A549 (cell line): ENCODE measurements at regions not wholly inside any gene's neighbourhood (a gene's known extent, or its start where the extent isn't known, plus 50 kb on each side); places are given as distances from the start of the nearest gene placed in this dataset.

Source experiments
- CHD2 ChIP-seq: fragments of 150-350 bp; IDR thresholded peaks from 2 replicates; pipeline ENCODE4 v1.6.1; 2014; ENCODE audit warnings: low read length; ENCODE audit not compliant: partially characterized antibody
- CTCF ChIP-seq: fragments of >200 bp; sonication (Bioruptor Twin); formaldehyde crosslinking; IDR thresholded peaks from 3 replicates; pipeline ENCODE4 v1.5.1; 2016
- ESRRA ChIP-seq: fragments of 150-350 bp; IDR thresholded peaks from 2 replicates; pipeline ENCODE4 v1.6.1; 2014; ENCODE audit warnings: mild to moderate bottlenecking, low read length, borderline replicate concordance
- HES2 ChIP-seq: fragments of >200 bp; sonication (Bioruptor Twin); formaldehyde crosslinking; IDR thresholded peaks from 2 replicates; pipeline ENCODE4 v1.6.1; 2016
- HMGXB4 ChIP-seq: fragments of 250-450 bp; sonication (Bioruptor Pico); IDR thresholded peaks from 2 replicates; pipeline ENCODE4 v1.5.0; 2021; ENCODE audit warnings: mild to moderate bottlenecking, moderate library complexity, borderline replicate concordance
- KDM1A ChIP-seq: fragments of 200-600 bp; sonication (generic); IDR thresholded peaks from 2 replicates; pipeline ENCODE4 v1.6.1; 2016; ENCODE audit warnings: low read depth, mild to moderate bottlenecking
- MAX ChIP-seq: IDR thresholded peaks from 2 replicates; pipeline ENCODE4 v1.6.1; 2012
- POLR2A ChIP-seq: IDR thresholded peaks from 2 replicates; pipeline ENCODE4 v1.6.1; 2012; ENCODE audit warnings: mild to moderate bottlenecking, low read length
- POLR2AphosphoS2 ChIP-seq: conservative IDR thresholded peaks from 2 replicates; pipeline ENCODE4 v1.6.1; 2012; ENCODE audit warnings: low read length, improper control_type of control experiment, inconsistent platforms
- RAD21 ChIP-seq, 2 experiments: fragments of >200 bp in 1 of 2; sonication (Bioruptor Twin) in 1 of 2; formaldehyde crosslinking in 1 of 2; IDR thresholded peaks in 1 of 2; conservative IDR thresholded peaks in 1 of 2; 2 replicates in 1 of 2; 3 replicates in 1 of 2; pipeline ENCODE4 v1.6.1; 2012 to 2018; ENCODE audit warnings: inconsistent platforms in 1 of 2
- REST ChIP-seq: fragments of 200-600 bp; sonication (generic); IDR thresholded peaks from 2 replicates; pipeline ENCODE4 v1.6.1; 2016; ENCODE audit warnings: antibody characterized with exemption, mild to moderate bottlenecking, moderate library complexity
- SREBF2 ChIP-seq: fragments of 450-650 bp; IDR thresholded peaks from 2 replicates; pipeline ENCODE4 v1.6.1; 2014; ENCODE audit warnings: mild to moderate bottlenecking, moderate library complexity

GRCh38 chr3:34859746-34860145 lies 779.6 kb upstream of the ARPP21 start:
- TF ChIP-seq CHD2 (no peak), CTCF (no peak), POLR2AphosphoS2 (no peak), MAX (no peak), RAD21 (conservative IDR thresholded peaks at IDR 0.05 in 1 of 2, IDR thresholded peaks at IDR 0.05 in 1 of 2) (no peak), HES2 (no peak), REST (no peak), KDM1A (no peak), ESRRA (no peak), HMGXB4 (no peak), SREBF2 (no peak), POLR2A (no peak)
